ENCODE measurements at regions not wholly inside any gene's neighbourhood (a gene's known extent, or its start where the extent isn't known, plus 50 kb on each side); places are given as distances from the start of the nearest gene placed in this dataset.

DNA sequence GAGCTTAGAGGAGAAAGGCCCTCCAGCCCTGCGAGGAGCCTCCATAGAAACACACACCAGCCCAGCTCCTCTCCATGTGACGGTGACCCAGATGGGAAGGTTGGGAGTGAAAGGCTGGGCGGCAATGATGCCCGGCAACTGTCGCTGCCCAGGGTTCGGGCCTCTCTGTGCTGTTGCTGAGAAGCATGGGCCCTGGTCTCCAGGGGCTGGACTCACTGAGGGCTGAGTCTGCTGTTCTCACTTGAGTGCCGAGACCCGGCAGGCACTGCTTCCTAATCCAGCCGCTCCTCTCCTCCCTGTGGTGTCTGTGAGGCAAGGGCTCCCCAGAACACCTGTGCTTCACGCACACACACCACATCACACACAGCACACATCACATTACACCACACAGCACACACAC is 493.6 kb downstream of the GADD45G start:
- TF ChIP-seq, protein P1, sequence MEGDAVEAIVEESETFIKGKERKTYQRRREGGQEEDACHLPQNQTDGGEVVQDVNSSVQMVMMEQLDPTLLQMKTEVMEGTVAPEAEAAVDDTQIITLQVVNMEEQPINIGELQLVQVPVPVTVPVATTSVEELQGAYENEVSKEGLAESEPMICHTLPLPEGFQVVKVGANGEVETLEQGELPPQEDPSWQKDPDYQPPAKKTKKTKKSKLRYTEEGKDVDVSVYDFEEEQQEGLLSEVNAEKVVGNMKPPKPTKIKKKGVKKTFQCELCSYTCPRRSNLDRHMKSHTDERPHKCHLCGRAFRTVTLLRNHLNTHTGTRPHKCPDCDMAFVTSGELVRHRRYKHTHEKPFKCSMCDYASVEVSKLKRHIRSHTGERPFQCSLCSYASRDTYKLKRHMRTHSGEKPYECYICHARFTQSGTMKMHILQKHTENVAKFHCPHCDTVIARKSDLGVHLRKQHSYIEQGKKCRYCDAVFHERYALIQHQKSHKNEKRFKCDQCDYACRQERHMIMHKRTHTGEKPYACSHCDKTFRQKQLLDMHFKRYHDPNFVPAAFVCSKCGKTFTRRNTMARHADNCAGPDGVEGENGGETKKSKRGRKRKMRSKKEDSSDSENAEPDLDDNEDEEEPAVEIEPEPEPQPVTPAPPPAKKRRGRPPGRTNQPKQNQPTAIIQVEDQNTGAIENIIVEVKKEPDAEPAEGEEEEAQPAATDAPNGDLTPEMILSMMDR (IDR thresholded peaks at IDR 0.05; ENCODE audit: insufficient read depth, low read length, poor library complexity, severe bottlenecking) = no peak
- no peak for TF ChIP-seq EZH2phosphoT487 (conservative IDR thresholded peaks at IDR 0.05; ENCODE audit: low read length)

Measured in SU-DHL-6 (cell line).